ENCODE measurements at regions not wholly inside any gene's neighbourhood (a gene's known extent, or its start where the extent isn't known, plus 50 kb on each side); places are given as distances from the start of the nearest gene placed in this dataset.
"Not testable (repeated sequence)": the region's sequence is repeated elsewhere in the genome, so short reads cannot be mapped to it uniquely, and the experiment has no call there.

- Histone ChIP-seq H3K4me3 (ENCODE audit: low read length) (no peak overlapping the region), H3K27ac (ENCODE audit: low read depth, low read length) (no peak overlapping the region), H3K9ac (ENCODE audit: low read length) (no peak overlapping the region), H3K27me3 (ENCODE audit: control insufficient read depth, insufficient read depth, low read length) (no peaks in the 10 kb centered on the region), H3K4me1 (ENCODE audit: control insufficient read depth, insufficient read depth, low read length) (no peaks in the 10 kb centered on the region), H3K36me3 (ENCODE audit: control insufficient read depth, insufficient read depth, low read length) (no peaks in the 10 kb centered on the region)
These were observed 499.1 kb upstream of the MAN1A1 start for GRCh38 chr6:119848696-119849095.

GRCh38 chr6:119845161-119845560, 495.6 kb upstream of the MAN1A1 start:
- no peaks in the 10 kb centered on the region for H3K36me3 ChIP-seq (ENCODE audit: control insufficient read depth, insufficient read depth, low read length)
- H3K4me1 ChIP-seq (ENCODE audit: control insufficient read depth, insufficient read depth, low read length), result no peaks in the 10 kb centered on the region
- no peaks in the 10 kb centered on the region for H3K27me3 ChIP-seq (ENCODE audit: control insufficient read depth, insufficient read depth, low read length)
- no peak overlapping the region for H3K4me3 ChIP-seq (ENCODE audit: low read length)
- no peak overlapping the region for H3K27ac ChIP-seq (ENCODE audit: low read depth, low read length)
- H3K9ac ChIP-seq (ENCODE audit: low read length), result no peak overlapping the region

- no peak overlapping the region for H3K27ac ChIP-seq (ENCODE audit: low read depth, low read length)
- H3K9ac ChIP-seq (ENCODE audit: low read length), result no peak overlapping the region
- H3K27me3 ChIP-seq (ENCODE audit: control insufficient read depth, insufficient read depth, low read length), result no peaks in the 10 kb centered on the region
- no peaks in the 10 kb centered on the region for H3K4me1 ChIP-seq (ENCODE audit: control insufficient read depth, insufficient read depth, low read length)
- no peaks in the 10 kb centered on the region for H3K36me3 ChIP-seq (ENCODE audit: control insufficient read depth, insufficient read depth, low read length)
- H3K4me3 ChIP-seq (ENCODE audit: low read length), result no peak overlapping the region
These were observed 494.8 kb upstream of the MAN1A1 start for GRCh38 chr6:119844387-119844786.

- Histone ChIP-seq H3K4me1 (ENCODE audit: control insufficient read depth, insufficient read depth, low read length) (no peaks in the 10 kb centered on the region), H3K9ac (ENCODE audit: low read length) (no peak overlapping the region), H3K36me3 (ENCODE audit: control insufficient read depth, insufficient read depth, low read length) (no peaks in the 10 kb centered on the region), H3K27ac (ENCODE audit: low read depth, low read length) (no peak overlapping the region), H3K27me3 (ENCODE audit: control insufficient read depth, insufficient read depth, low read length) (no peaks in the 10 kb centered on the region), H3K4me3 (ENCODE audit: low read length) (no peak overlapping the region)
These were observed 492.6 kb upstream of the MAN1A1 start for GRCh38 chr6:119842191-119842590.

DNA sequence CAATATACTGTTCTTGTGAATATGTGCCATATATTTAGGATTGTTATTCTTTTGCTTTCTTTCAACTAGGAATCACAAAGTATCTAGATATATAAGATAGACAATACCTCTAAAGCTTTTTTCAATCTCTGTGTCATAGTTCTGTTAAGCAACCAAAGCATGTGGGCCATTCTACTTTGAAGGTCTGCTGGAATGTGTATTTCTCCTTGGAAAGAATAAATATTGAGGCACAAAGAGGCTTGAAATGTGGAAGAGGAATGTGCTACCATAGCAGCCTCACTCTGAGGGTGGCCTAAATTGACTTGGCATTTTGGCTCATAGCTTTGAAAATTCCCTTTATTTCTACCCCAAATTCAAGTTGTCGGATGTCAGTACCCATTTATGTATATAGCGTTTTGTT, 488.5 kb upstream of the MAN1A1 start:
- no peaks in the 10 kb centered on the region for H3K27me3 ChIP-seq (ENCODE audit: control insufficient read depth, insufficient read depth, low read length)
- H3K9ac ChIP-seq (ENCODE audit: low read length), result no peak overlapping the region
- no peaks in the 10 kb centered on the region for H3K36me3 ChIP-seq (ENCODE audit: control insufficient read depth, insufficient read depth, low read length)
- H3K4me1 ChIP-seq (ENCODE audit: control insufficient read depth, insufficient read depth, low read length), result no peaks in the 10 kb centered on the region
- no peak overlapping the region for H3K27ac ChIP-seq (ENCODE audit: low read depth, low read length)
- no peak overlapping the region for H3K4me3 ChIP-seq (ENCODE audit: low read length)

DNA sequence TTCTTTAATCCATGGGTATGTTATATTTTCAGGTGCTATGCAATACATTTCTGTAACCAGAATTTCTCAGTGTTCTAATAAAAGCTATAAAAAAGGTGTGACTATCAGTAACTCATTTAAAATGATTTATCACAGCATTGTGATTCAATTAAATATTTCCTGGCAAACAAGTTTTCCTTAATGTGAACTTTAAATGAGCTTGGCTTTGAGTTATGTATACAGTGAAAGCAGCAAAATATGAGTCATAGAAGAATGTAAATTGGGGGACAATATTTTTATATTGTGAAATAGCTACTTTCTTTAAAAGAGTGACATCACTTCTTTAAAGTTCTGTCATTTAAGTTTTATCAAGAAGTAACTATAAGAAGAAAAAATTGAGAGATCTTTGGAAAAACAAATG, 484.9 kb upstream of the MAN1A1 start:
- no peak overlapping the region for H3K9ac ChIP-seq (ENCODE audit: low read length)
- H3K4me3 ChIP-seq (ENCODE audit: low read length), result no peak overlapping the region
- H3K27ac ChIP-seq (ENCODE audit: low read depth, low read length), result no peak overlapping the region
- no peaks in the 10 kb centered on the region for H3K36me3 ChIP-seq (ENCODE audit: control insufficient read depth, insufficient read depth, low read length)
- H3K27me3 ChIP-seq (ENCODE audit: control insufficient read depth, insufficient read depth, low read length), result no peaks in the 10 kb centered on the region
- H3K4me1 ChIP-seq (ENCODE audit: control insufficient read depth, insufficient read depth, low read length), result no peaks in the 10 kb centered on the region

- Histone ChIP-seq H3K36me3 (ENCODE audit: control insufficient read depth, insufficient read depth, low read length) (no peaks in the 10 kb centered on the region), H3K27me3 (ENCODE audit: control insufficient read depth, insufficient read depth, low read length) (no peaks in the 10 kb centered on the region), H3K9ac (ENCODE audit: low read length) (no peak overlapping the region), H3K27ac (ENCODE audit: low read depth, low read length) (no peak overlapping the region), H3K4me1 (ENCODE audit: control insufficient read depth, insufficient read depth, low read length) (no peaks in the 10 kb centered on the region), H3K4me3 (ENCODE audit: low read length) (no peak overlapping the region)
These were observed 482.9 kb upstream of the MAN1A1 start for GRCh38 chr6:119832411-119832810.

GRCh38 chr6:119830494-119831295, 481.1 kb upstream of the MAN1A1 start:
- no peak overlapping the region for H3K27ac ChIP-seq (ENCODE audit: low read depth, low read length)
- H3K36me3 ChIP-seq (ENCODE audit: control insufficient read depth, insufficient read depth, low read length), result no peaks in the 10 kb centered on the region
- no peak overlapping the region for H3K9ac ChIP-seq (ENCODE audit: low read length)

DNA sequence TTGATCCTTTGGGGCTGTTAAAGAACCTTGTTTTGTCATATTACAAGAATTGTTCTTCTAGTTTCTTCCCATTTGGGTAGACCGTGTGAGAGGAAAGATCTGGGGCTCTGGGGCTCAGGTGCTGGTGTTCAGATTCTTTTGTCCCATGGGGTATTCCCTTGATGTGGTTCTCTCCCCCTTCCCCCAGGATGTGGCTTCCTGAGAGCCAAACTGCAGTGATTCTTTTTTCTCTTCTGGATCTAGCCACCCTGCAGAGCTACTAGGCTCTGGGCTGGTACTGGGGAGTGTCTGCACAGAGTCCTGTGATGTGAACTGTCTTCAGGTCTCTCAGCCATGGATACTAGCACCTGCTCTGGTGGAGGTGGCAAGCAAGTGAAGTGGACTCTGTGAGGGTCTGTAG, 480.5 kb upstream of the MAN1A1 start:
- Histone ChIP-seq H3K4me1 (ENCODE audit: control insufficient read depth, insufficient read depth, low read length) (no peaks in the 10 kb centered on the region), H3K27ac (ENCODE audit: low read depth, low read length) (no peak overlapping the region), H3K36me3 (ENCODE audit: control insufficient read depth, insufficient read depth, low read length) (no peaks in the 10 kb centered on the region), H3K4me3 (ENCODE audit: low read length) (no peak overlapping the region), H3K27me3 (ENCODE audit: control insufficient read depth, insufficient read depth, low read length) (no peaks in the 10 kb centered on the region), H3K9ac (ENCODE audit: low read length) (no peak overlapping the region)

More at GRCh38 chr6:119830494-119831295, 481.1 kb upstream of the MAN1A1 start:
- Histone ChIP-seq H3K4me1 (ENCODE audit: control insufficient read depth, insufficient read depth, low read length) (no peaks in the 10 kb centered on the region), H3K4me3 (ENCODE audit: low read length) (no peak overlapping the region), H3K27me3 (ENCODE audit: control insufficient read depth, insufficient read depth, low read length) (no peaks in the 10 kb centered on the region)

- H3K36me3 ChIP-seq (ENCODE audit: control insufficient read depth, insufficient read depth, low read length); H3K27me3 ChIP-seq (ENCODE audit: control insufficient read depth, insufficient read depth, low read length); H3K4me1 ChIP-seq (ENCODE audit: control insufficient read depth, insufficient read depth, low read length); H3K9ac ChIP-seq (ENCODE audit: low read length); H3K27ac ChIP-seq (ENCODE audit: low read depth, low read length); H3K4me3 ChIP-seq (ENCODE audit: low read length): not testable (repeated sequence)
These were observed 479.9 kb upstream of the MAN1A1 start for GRCh38 chr6:119829499-119829898.

DNA sequence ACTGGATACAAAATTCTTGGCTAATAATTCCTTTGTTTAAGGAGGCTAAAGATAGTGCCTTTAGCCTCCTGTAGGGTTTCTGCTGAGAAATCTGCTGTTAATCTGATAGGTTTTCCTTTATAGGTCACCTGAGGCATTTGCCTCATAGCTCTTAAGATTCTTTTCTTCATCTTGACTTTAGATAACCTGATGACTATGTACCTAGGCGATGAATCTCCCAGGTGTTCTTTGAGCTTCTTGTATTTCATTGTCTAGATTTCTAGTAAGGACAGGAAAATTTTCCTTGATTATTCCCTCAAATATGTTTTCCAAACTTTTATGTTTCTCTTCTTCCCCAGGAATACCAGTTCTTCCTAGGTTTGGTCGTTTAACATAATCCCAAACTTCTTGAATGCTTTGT, 479.4 kb upstream of the MAN1A1 start:
- H3K4me3 ChIP-seq (ENCODE audit: low read length), result no peak overlapping the region
- no peaks in the 10 kb centered on the region for H3K27me3 ChIP-seq (ENCODE audit: control insufficient read depth, insufficient read depth, low read length)
- no peak overlapping the region for H3K9ac ChIP-seq (ENCODE audit: low read length)
- no peaks in the 10 kb centered on the region for H3K36me3 ChIP-seq (ENCODE audit: control insufficient read depth, insufficient read depth, low read length)
- no peak overlapping the region for H3K27ac ChIP-seq (ENCODE audit: low read depth, low read length)
- H3K4me1 ChIP-seq (ENCODE audit: control insufficient read depth, insufficient read depth, low read length), result no peaks in the 10 kb centered on the region

DNA sequence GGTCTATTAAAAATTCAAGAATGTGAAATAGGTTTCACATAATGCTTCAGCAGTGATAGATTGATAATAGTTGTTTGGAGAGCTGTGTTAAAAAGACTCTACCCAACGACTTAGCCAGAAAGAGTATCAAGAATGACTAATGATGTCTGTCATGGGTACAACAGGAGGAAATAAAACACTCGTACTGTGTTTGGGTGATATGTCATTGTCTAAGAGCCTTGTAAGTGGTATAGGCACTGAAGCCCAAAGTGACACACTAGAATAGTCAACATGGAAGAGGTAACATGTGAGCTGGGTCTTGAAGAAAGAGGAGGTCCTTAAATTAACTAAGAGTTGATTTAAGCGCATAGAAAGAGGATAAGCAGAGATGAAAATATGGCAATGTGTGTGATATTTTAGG, 471.8 kb upstream of the MAN1A1 start:
- Histone ChIP-seq H3K4me3 (ENCODE audit: low read length) (no peak overlapping the region), H3K27ac (ENCODE audit: low read depth, low read length) (no peak overlapping the region), H3K9ac (ENCODE audit: low read length) (no peak overlapping the region), H3K4me1 (ENCODE audit: control insufficient read depth, insufficient read depth, low read length) (no peaks in the 10 kb centered on the region), H3K36me3 (ENCODE audit: control insufficient read depth, insufficient read depth, low read length) (no peaks in the 10 kb centered on the region), H3K27me3 (ENCODE audit: control insufficient read depth, insufficient read depth, low read length) (no peaks in the 10 kb centered on the region)

DNA sequence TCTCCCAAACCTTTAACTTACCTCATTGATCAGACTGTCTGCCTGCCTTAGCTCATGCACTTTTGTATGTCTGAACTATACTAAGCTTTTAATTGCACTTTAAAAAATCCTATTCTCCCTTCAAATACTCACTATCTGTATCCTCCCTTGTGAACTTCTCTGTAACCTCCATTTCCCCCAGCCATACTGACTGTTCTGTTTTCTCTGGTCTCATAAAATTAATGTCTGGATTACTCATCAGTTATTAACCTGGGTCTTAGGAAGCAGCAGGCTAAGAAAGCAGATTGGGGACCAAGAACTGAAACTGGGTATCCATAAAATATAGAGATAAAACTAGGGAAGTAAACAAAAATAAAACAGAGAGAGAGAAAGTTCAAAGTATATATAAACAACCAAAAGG, 469.3 kb upstream of the MAN1A1 start:
- Histone ChIP-seq H3K4me1 (ENCODE audit: control insufficient read depth, insufficient read depth, low read length) (no peaks in the 10 kb centered on the region), H3K9ac (ENCODE audit: low read length) (no peak overlapping the region), H3K36me3 (ENCODE audit: control insufficient read depth, insufficient read depth, low read length) (no peaks in the 10 kb centered on the region)

More for the DNA sequence above, 469.3 kb upstream of the MAN1A1 start:
- no peaks in the 10 kb centered on the region for H3K27me3 ChIP-seq (ENCODE audit: control insufficient read depth, insufficient read depth, low read length)
- no peak overlapping the region for H3K4me3 ChIP-seq (ENCODE audit: low read length)
- H3K27ac ChIP-seq (ENCODE audit: low read depth, low read length), result no peak overlapping the region

Data from rectal smooth muscle tissue (tissue), 1 donor.